PC-9 (cell line): ENCODE measurements at regions not wholly inside any gene's neighbourhood (a gene's known extent, or its start where the extent isn't known, plus 50 kb on each side); places are given as distances from the start of the nearest gene placed in this dataset.

Experiments used
- BruUV-seq: library from RNA; stranded (reverse); fragments of 400-500 nt; replicated peaks from 2 replicates; lab custom pipeline; 2021; lab: Mats Ljungman, UMichigan
- CTCF ChIA-PET: fragments of 300-600 bp; sonication (Branson Sonifier 250); formaldehyde crosslinking; loops from one replicate; lab custom pipeline; 2022; ENCODE audit warnings: antibody characterized with exemption; lab: Charles Lee
- POLR2A ChIA-PET: fragments of 300-600 bp; sonication (Branson Sonifier 250); formaldehyde crosslinking; loops from one replicate; lab custom pipeline; 2022; ENCODE audit warnings: antibody characterized with exemption; ENCODE audit not compliant: unreplicated experiment; lab: Charles Lee
- DNase-seq, 2 experiments: peaks; one replicate each; pipeline versions ENCODE4 v3.0.0 to v3.0.0-alpha.2; 2015 to 2022; ENCODE audit warnings: mixed read lengths in 1 of 2
- H2AFZ ChIP-seq: fragments of 200-600 bp; sonication (generic); 2 replicates; pipeline ENCODE4 v1.8.1; 2017; ENCODE audit warnings: antibody characterized with exemption
- H3F3A ChIP-seq: fragments of 200-600 bp; sonication (generic); 2 replicates; pipeline ENCODE4 v1.8.1; 2017; ENCODE audit warnings: antibody characterized with exemption, mild to moderate bottlenecking, low read depth; ENCODE audit not compliant: insufficient read depth
- H3K27ac ChIP-seq: fragments of 200-600 bp; sonication (generic); 2 replicates; pipeline ENCODE4 v1.6.1; 2016; ENCODE audit warnings: mixed run types
- H3K27me3 ChIP-seq: fragments of 200-600 bp; sonication (generic); 2 replicates; pipeline ENCODE4 v1.6.1; 2016; ENCODE audit warnings: low read depth, mixed run types; ENCODE audit not compliant: insufficient read depth
- H3K36me3 ChIP-seq: fragments of 200-600 bp; sonication (generic); 2 replicates; pipeline ENCODE4 v1.6.1; 2016; ENCODE audit warnings: low read depth, mixed run types
- H3K4me1 ChIP-seq: fragments of 200-600 bp; sonication (generic); replicated peaks from 2 replicates; pipeline ENCODE4 v1.6.1; 2016; ENCODE audit warnings: mixed run types; ENCODE audit not compliant: insufficient read depth
- H3K4me2 ChIP-seq: fragments of 200-600 bp; sonication (generic); 2 replicates; pipeline ENCODE4 v1.6.1; 2017; ENCODE audit warnings: mixed run types
- H3K4me3 ChIP-seq: fragments of 200-600 bp; sonication (generic); 2 replicates; pipeline ENCODE4 v1.6.1; 2016; ENCODE audit warnings: mixed run types
- H3K79me2 ChIP-seq: fragments of 200-600 bp; sonication (generic); 2 replicates; pipeline ENCODE4 v1.6.1; 2017; ENCODE audit warnings: low read depth, mixed run types
- H3K9me2 ChIP-seq: fragments of 200-600 bp; sonication (generic); 2 replicates; pipeline ENCODE4 v1.8.1; 2017; ENCODE audit warnings: mild to moderate bottlenecking; ENCODE audit not compliant: insufficient read depth
- H3K9me3 ChIP-seq: fragments of 200-600 bp; sonication (generic); 2 replicates; pipeline ENCODE4 v1.8.1; 2016; ENCODE audit warnings: low read depth; ENCODE audit not compliant: insufficient read depth
- H4K20me1 ChIP-seq: fragments of 200-600 bp; sonication (generic); 2 replicates; pipeline ENCODE4 v1.8.1; 2017; ENCODE audit not compliant: insufficient read depth
- EZH2 ChIP-seq: fragments of 200-600 bp; sonication (generic); IDR thresholded peaks from 2 replicates; pipeline ENCODE4 v1.8.0; 2017; ENCODE audit warnings: antibody characterized with exemption, low read depth
- intact Hi-C: fragments of 100-400 bp; cut with micrococcal nuclease; formaldehyde crosslinking; loops from one replicate; pipeline ENCODE4 v1.10.0; 2022; ENCODE audit not compliant: unreplicated experiment
- TF ChIP-seq, protein P1 (sequence below): fragments of 200-600 bp; sonication (generic); conservative IDR thresholded peaks from 2 replicates; pipeline ENCODE4 v1.6.1; 2017; ENCODE audit warnings: mixed run types, antibody characterized with exemption, mild to moderate bottlenecking, moderate library complexity

DNA sequence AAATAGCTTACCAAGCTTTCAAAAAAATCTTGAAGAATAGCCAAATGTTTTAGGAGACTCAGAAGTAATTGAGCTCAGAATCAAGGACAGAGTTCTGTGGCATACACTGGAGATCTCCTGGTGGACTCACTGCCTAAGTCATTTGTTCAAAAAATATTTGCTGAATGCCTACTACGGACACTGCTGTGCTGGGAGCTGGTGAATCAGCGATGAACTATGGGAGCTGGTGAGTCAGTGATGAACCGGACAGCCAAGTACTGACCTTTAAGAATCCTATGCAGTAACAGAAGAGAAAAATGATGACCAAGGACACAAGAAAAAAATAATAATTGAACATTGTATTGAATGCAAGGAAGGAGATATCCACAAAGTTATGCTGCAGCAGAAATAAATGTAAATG, 717.9 kb upstream of the CXADR start:
- intact Hi-C loops, result no loop called here
- H4K20me1 ChIP-seq, result no peaks in the 10 kb centered on the region
- peak; percentile 60 to 66 for DNase-seq
- H2AFZ ChIP-seq, result no peak overlapping the region
- BruUV-seq, result no TSS peak
- no peaks in the 10 kb centered on the region for H3K36me3 ChIP-seq
- H3K4me1 ChIP-seq, result peaks cover 7% of the 10 kb centered on the region; the same call in 1 of the 2 replicates
- no peaks in the 10 kb centered on the region for H3K79me2 ChIP-seq
- H3F3A ChIP-seq, result no peaks in the 10 kb centered on the region
- ChIA-PET POLR2A (interaction anchor here (0.6 kb wide), 1 partner anchor 1130 kb away, joined by 5 read pairs; no protein-coding TSS in a partner anchor), CTCF (no interaction called here)
- no peak overlapping the region for H3K4me3 ChIP-seq
- TF ChIP-seq EZH2, result no peak
- TF ChIP-seq, protein P1, sequence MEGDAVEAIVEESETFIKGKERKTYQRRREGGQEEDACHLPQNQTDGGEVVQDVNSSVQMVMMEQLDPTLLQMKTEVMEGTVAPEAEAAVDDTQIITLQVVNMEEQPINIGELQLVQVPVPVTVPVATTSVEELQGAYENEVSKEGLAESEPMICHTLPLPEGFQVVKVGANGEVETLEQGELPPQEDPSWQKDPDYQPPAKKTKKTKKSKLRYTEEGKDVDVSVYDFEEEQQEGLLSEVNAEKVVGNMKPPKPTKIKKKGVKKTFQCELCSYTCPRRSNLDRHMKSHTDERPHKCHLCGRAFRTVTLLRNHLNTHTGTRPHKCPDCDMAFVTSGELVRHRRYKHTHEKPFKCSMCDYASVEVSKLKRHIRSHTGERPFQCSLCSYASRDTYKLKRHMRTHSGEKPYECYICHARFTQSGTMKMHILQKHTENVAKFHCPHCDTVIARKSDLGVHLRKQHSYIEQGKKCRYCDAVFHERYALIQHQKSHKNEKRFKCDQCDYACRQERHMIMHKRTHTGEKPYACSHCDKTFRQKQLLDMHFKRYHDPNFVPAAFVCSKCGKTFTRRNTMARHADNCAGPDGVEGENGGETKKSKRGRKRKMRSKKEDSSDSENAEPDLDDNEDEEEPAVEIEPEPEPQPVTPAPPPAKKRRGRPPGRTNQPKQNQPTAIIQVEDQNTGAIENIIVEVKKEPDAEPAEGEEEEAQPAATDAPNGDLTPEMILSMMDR, result no peak
- no peak overlapping the region for H3K4me2 ChIP-seq
- H3K9me2 ChIP-seq, result no peaks in the 10 kb centered on the region
- no peak overlapping the region for H3K27ac ChIP-seq
- H3K9me3 ChIP-seq, result no peaks in the 10 kb centered on the region
- H3K27me3 ChIP-seq, result no peaks in the 10 kb centered on the region

DNA sequence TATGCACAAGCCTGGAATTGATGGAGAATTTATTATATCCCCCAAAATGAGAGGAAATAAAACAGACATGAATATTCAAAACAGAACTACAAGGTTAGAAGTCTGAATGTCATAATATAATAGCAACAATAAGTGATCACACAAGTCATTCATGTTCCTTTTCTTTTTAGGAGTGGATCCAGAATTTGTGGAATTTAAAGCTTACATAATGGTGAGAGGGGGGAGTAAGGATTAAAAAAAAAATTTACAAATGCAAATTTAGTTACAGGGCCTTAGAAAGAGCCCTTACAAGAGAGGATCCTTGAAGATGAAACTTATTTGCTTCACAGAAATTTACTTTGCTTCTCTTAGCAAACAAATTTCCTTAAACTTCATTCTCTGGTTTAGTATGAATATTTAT, 716.1 kb upstream of the CXADR start:
- Histone ChIP-seq H3K9me3 (no peaks in the 10 kb centered on the region), H3K36me3 (no peaks in the 10 kb centered on the region), H2AFZ (no peak overlapping the region), H4K20me1 (no peaks in the 10 kb centered on the region), H3K4me1 (peaks cover 7% of the 10 kb centered on the region; the same call in 1 of the 2 replicates), H3K9me2 (no peaks in the 10 kb centered on the region), H3F3A (no peaks in the 10 kb centered on the region), H3K27me3 (no peaks in the 10 kb centered on the region), H3K79me2 (no peaks in the 10 kb centered on the region), H3K4me3 (no peak overlapping the region), H3K4me2 (no peak overlapping the region), H3K27ac (no peak overlapping the region)
- ChIA-PET POLR2A (no interaction called here), CTCF (no interaction called here)
- no peak for DNase-seq
- TF ChIP-seq EZH2, result no peak
- TF ChIP-seq, protein P1, result no peak
- intact Hi-C loops, result no loop called here
- no TSS peak for BruUV-seq

GRCh38 chr21:16797540-16797939, 715.3 kb upstream of the CXADR start:
- ChIA-PET POLR2A (no interaction called here), CTCF (no interaction called here)
- no peaks in the 10 kb centered on the region for H3F3A ChIP-seq
- H3K4me3 ChIP-seq, result no peak overlapping the region
- H3K27me3 ChIP-seq, result no peaks in the 10 kb centered on the region
- intact Hi-C loops, result no loop called here
- TF ChIP-seq, protein P1, result no peak
- TF ChIP-seq EZH2, result no peak
- H3K27ac ChIP-seq, result no peak overlapping the region
- no peak for DNase-seq
- H4K20me1 ChIP-seq, result no peaks in the 10 kb centered on the region
- BruUV-seq, result no TSS peak
- no peaks in the 10 kb centered on the region for H3K79me2 ChIP-seq
- no peak overlapping the region for H2AFZ ChIP-seq
- H3K4me2 ChIP-seq, result no peak overlapping the region
- H3K9me3 ChIP-seq, result no peaks in the 10 kb centered on the region
- H3K36me3 ChIP-seq, result no peaks in the 10 kb centered on the region
- peaks cover 7% of the 10 kb centered on the region; the same call in 1 of the 2 replicates for H3K4me1 ChIP-seq
- H3K9me2 ChIP-seq, result no peaks in the 10 kb centered on the region
